Peyer's patch (tissue), 4 donors: ENCODE measurements at regions not wholly inside any gene's neighbourhood (a gene's known extent, or its start where the extent isn't known, plus 50 kb on each side); places are given as distances from the start of the nearest gene placed in this dataset.

Source experiments
- CTCF ChIP-seq, 6 experiments: fragments of 450-650 bp in 4 of 6; fragments of 200-600 bp in 2 of 6; sonication (generic) in 1 of 6; IDR thresholded peaks; one replicate each; pipeline ENCODE4 v1.5.1; 2017 to 2019; ENCODE audit warnings: antibody characterized with exemption in 6 of 6, mild to moderate bottlenecking in 3 of 6, moderate library complexity in 1 of 6
- POLR2A ChIP-seq, 2 donors: fragments of 450-650 bp; IDR thresholded peaks; one replicate each; pipeline ENCODE4 v1.5.1; 2017; ENCODE audit warnings: antibody characterized with exemption in 2 of 2, mild to moderate bottlenecking in 2 of 2, moderate library complexity in 2 of 2

- no peak for TF ChIP-seq POLR2A (IDR thresholded peaks at IDR 0.05)
- TF ChIP-seq CTCF (IDR thresholded peaks at IDR 0.05), result no peak
These were observed 387.6 kb upstream of the TNP1 start for GRCh38 chr2:217247476-217247875.
